ENCODE measurements at regions not wholly inside any gene's neighbourhood (a gene's known extent, or its start where the extent isn't known, plus 50 kb on each side); places are given as distances from the start of the nearest gene placed in this dataset.
A peak's percentile ranks its signal among the peaks of the same experiment; 100 is the strongest.

GRCh38 chr4:18631586-18631985, 610.0 kb upstream of the LCORL start:
- H3K4me3 ChIP-seq = no peak overlapping the region
- H3K36me3 ChIP-seq = no peaks in the 10 kb centered on the region
- DNase-seq (no peak), ATAC-seq (no peak)
- TF ChIP-seq CTCF (IDR thresholded peaks at IDR 0.05) (no peak), POLR2A (IDR thresholded peaks at IDR 0.05) (no peak)
- H3K27ac ChIP-seq = no peak overlapping the region
- intact Hi-C loops (cut with DNase I) = no loop called here
- H3K4me1 ChIP-seq = no peaks in the 10 kb centered on the region
- H3K27me3 ChIP-seq = peaks cover 0 to 6% (median 0%) of the 10 kb centered on the region in 9 donors
- H3K9me3 ChIP-seq = peaks cover 0 to 7% (median 0%) of the 10 kb centered on the region in 12 donors

- TF ChIP-seq POLR2A (IDR thresholded peaks at IDR 0.05) (no peak), CTCF (IDR thresholded peaks at IDR 0.05) (no peak)
- 89 to 92% (median 90%) methylated on average over 8 to 29 of the region's 29 CpGs for WGBS, 4 donors
- no peak for ATAC-seq
- Histone ChIP-seq H3K27me3 (peaks cover 0 to 6% (median 0%) of the 10 kb centered on the region in 9 donors), H3K27ac (no peak overlapping the region), H3K9me3 (peaks cover 0 to 7% (median 0%) of the 10 kb centered on the region in 12 donors), H3K4me3 (no peak overlapping the region), H3K4me1 (no peaks in the 10 kb centered on the region), H3K36me3 (no peaks in the 10 kb centered on the region)
- intact Hi-C loops (cut with DNase I) = no loop called here
- peak in 1 of 5 donors; percentile 49 for DNase-seq
Observed at GRCh38 chr4:18630218-18631110, 608.9 kb upstream of the LCORL start.

- 76 to 84% (median 80%) methylated on average over 2 of the region's 2 CpGs for WGBS, 4 donors
- no peak for TF ChIP-seq POLR2A (IDR thresholded peaks at IDR 0.05)
- Histone ChIP-seq H3K27me3 (no peaks in the 10 kb centered on the region), H3K27ac (no peak overlapping the region), H3K36me3 (no peaks in the 10 kb centered on the region), H3K9me3 (peaks cover 0 to 7% (median 0%) of the 10 kb centered on the region in 12 donors), H3K4me1 (no peaks in the 10 kb centered on the region), H3K4me3 (no peak overlapping the region)
- intact Hi-C loops (cut with DNase I) = no loop called here
- DNase-seq (no peak), ATAC-seq (no peak)
Observed at GRCh38 chr4:18627447-18628005, 606.0 kb upstream of the LCORL start.

- ATAC-seq (no peak), DNase-seq (no peak)
- Histone ChIP-seq H3K4me3 (no peak overlapping the region), H3K9me3 (peaks cover 0 to 7% (median 0%) of the 10 kb centered on the region in 12 donors), H3K4me1 (no peaks in the 10 kb centered on the region), H3K27me3 (no peaks in the 10 kb centered on the region), H3K36me3 (no peaks in the 10 kb centered on the region), H3K27ac (no peak overlapping the region)
- intact Hi-C loops (cut with DNase I) = no loop called here
- WGBS, 4 donors = 42 to 73% (median 65%) methylated on average over 2 of the region's 2 CpGs
- no peak for TF ChIP-seq CTCF (IDR thresholded peaks at IDR 0.05)
Observed at GRCh38 chr4:18626996-18627395, 605.4 kb upstream of the LCORL start.

All from heart left ventricle (tissue), 16 donors.